ENCODE measurements at regions not wholly inside any gene's neighbourhood (a gene's known extent, or its start where the extent isn't known, plus 50 kb on each side); places are given as distances from the start of the nearest gene placed in this dataset.
A peak's percentile ranks its signal among the peaks of the same experiment; 100 is the strongest.

GRCh38 chr13:97136418-97136817 is 85.7 kb upstream of the MBNL2 start:
- DNase-seq (ENCODE audit: low read depth in 2 of 2) = no peak
- Histone ChIP-seq H3K27me3 (ENCODE audit: control insufficient read depth, insufficient read depth, low read length) (no peaks in the 10 kb centered on the region), H3K9me3 (ENCODE audit: control insufficient read depth, insufficient read depth, low read depth, low read length) (no peaks in the 10 kb centered on the region), H3K4me1 (ENCODE audit: control insufficient read depth, extremely low read depth, insufficient read depth, low read length) (peaks cover 16% of the 10 kb centered on the region), H2AFZ (ENCODE audit: low read length) (no peak overlapping the region), H3K4me2 (ENCODE audit: extremely low read depth, insufficient read depth, low read length) (no peak overlapping the region), H3K9ac (ENCODE audit: insufficient read depth, low read length) (no peak overlapping the region), H3K4me3 (replicated peaks in 1 of 4; ENCODE audit: control extremely low read depth in 1 of 4, insufficient read depth in 1 of 4, low read depth in 3 of 4, low read length in 4 of 4) (no peak overlapping the region), H3K27ac (ENCODE audit: insufficient read depth, low read length) (no peak overlapping the region), H3K79me2 (ENCODE audit: control insufficient read depth, insufficient read depth, low read length) (no peaks in the 10 kb centered on the region), H3K36me3 (ENCODE audit: control insufficient read depth, insufficient read depth, low read length) (no peaks in the 10 kb centered on the region), H4K20me1 (ENCODE audit: control insufficient read depth, extremely low read depth, insufficient read depth, low read length) (no peaks in the 10 kb centered on the region)
- TF ChIP-seq EZH2 (IDR thresholded peaks at IDR 0.05; ENCODE audit: low read length, missing control alignments) (no peak), CTCF (conservative IDR thresholded peaks at IDR 0.05 in 1 of 2, IDR thresholded peaks at IDR 0.05 in 1 of 2; ENCODE audit: low read depth in 1 of 2, low read length in 2 of 2) (no peak)

DNA sequence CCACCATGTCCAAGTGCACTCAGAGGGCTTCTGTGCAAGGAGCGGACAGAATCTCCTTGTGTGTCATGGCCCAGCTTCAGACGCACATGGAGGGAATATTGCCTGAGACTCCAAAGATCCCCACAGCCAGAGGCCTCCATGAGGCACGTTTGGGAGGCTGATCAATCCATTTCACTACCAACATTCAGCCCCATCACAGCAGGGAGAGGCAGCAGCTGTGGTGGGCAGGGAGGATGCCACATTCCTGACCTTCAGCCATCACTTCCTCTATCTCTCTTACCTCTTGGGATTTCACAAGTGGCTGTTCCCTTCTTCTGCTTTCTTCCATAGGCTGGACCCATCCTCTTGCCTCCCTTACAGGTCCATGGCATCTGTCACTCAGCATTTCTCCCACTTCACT is 82.4 kb upstream of the MBNL2 start:
- TF ChIP-seq EZH2 (IDR thresholded peaks at IDR 0.05; ENCODE audit: low read length, missing control alignments) (no peak), CTCF (conservative IDR thresholded peaks at IDR 0.05 in 1 of 2, IDR thresholded peaks at IDR 0.05 in 1 of 2; ENCODE audit: low read depth in 1 of 2, low read length in 2 of 2) (no peak)
- Histone ChIP-seq H3K27ac (ENCODE audit: insufficient read depth, low read length) (no peak overlapping the region), H3K27me3 (ENCODE audit: control insufficient read depth, insufficient read depth, low read length) (no peaks in the 10 kb centered on the region), H3K4me2 (ENCODE audit: extremely low read depth, insufficient read depth, low read length) (no peak overlapping the region), H3K4me1 (ENCODE audit: control insufficient read depth, extremely low read depth, insufficient read depth, low read length) (peaks cover 19% of the 10 kb centered on the region), H3K36me3 (ENCODE audit: control insufficient read depth, insufficient read depth, low read length) (no peaks in the 10 kb centered on the region), H3K79me2 (ENCODE audit: control insufficient read depth, insufficient read depth, low read length) (no peaks in the 10 kb centered on the region), H4K20me1 (ENCODE audit: control insufficient read depth, extremely low read depth, insufficient read depth, low read length) (no peaks in the 10 kb centered on the region), H3K4me3 (replicated peaks in 1 of 4; ENCODE audit: control extremely low read depth in 1 of 4, insufficient read depth in 1 of 4, low read depth in 3 of 4, low read length in 4 of 4) (no peak overlapping the region), H2AFZ (ENCODE audit: low read length) (no peak overlapping the region), H3K9me3 (ENCODE audit: control insufficient read depth, insufficient read depth, low read depth, low read length) (no peaks in the 10 kb centered on the region), H3K9ac (ENCODE audit: insufficient read depth, low read length) (no peak overlapping the region)
- DNase-seq (ENCODE audit: low read depth in 2 of 2) = no peak

GRCh38 chr13:97140131-97140530 is 82.0 kb upstream of the MBNL2 start:
- no peak overlapping the region for H2AFZ ChIP-seq (ENCODE audit: low read length)
- no peaks in the 10 kb centered on the region for H4K20me1 ChIP-seq (ENCODE audit: control insufficient read depth, extremely low read depth, insufficient read depth, low read length)
- no peaks in the 10 kb centered on the region for H3K79me2 ChIP-seq (ENCODE audit: control insufficient read depth, insufficient read depth, low read length)
- H3K4me3 ChIP-seq (replicated peaks in 1 of 4; ENCODE audit: control extremely low read depth in 1 of 4, insufficient read depth in 1 of 4, low read depth in 3 of 4, low read length in 4 of 4) = no peak overlapping the region
- no peak for DNase-seq (ENCODE audit: low read depth in 2 of 2)
- H3K27me3 ChIP-seq (ENCODE audit: control insufficient read depth, insufficient read depth, low read length) = no peaks in the 10 kb centered on the region
- H3K4me1 ChIP-seq (ENCODE audit: control insufficient read depth, extremely low read depth, insufficient read depth, low read length) = peaks cover 19% of the 10 kb centered on the region
- peak overlapping the region; percentile 81 for H3K4me2 ChIP-seq (ENCODE audit: extremely low read depth, insufficient read depth, low read length)
- H3K27ac ChIP-seq (ENCODE audit: insufficient read depth, low read length) = no peak overlapping the region
- no peak for TF ChIP-seq CTCF (conservative IDR thresholded peaks at IDR 0.05 in 1 of 2, IDR thresholded peaks at IDR 0.05 in 1 of 2; ENCODE audit: low read depth in 1 of 2, low read length in 2 of 2)
- TF ChIP-seq EZH2 (IDR thresholded peaks at IDR 0.05; ENCODE audit: low read length, missing control alignments) = no peak
- H3K9me3 ChIP-seq (ENCODE audit: control insufficient read depth, insufficient read depth, low read depth, low read length) = no peaks in the 10 kb centered on the region
- no peak overlapping the region for H3K9ac ChIP-seq (ENCODE audit: insufficient read depth, low read length)
- no peaks in the 10 kb centered on the region for H3K36me3 ChIP-seq (ENCODE audit: control insufficient read depth, insufficient read depth, low read length)

Data from fibroblast of lung (primary cell).